NOMO-1 treated with dmso at 0.1 percent for 144 hours (cell line): ENCODE measurements at regions not wholly inside any gene's neighbourhood (a gene's known extent, or its start where the extent isn't known, plus 50 kb on each side); places are given as distances from the start of the nearest gene placed in this dataset.

ENCODE experiments used
- DNase-seq: peaks from one replicate; lab custom pipeline; 2025; ENCODE audit not compliant: unreplicated experiment; lab: John Stamatoyannopoulos, UW

DNA sequence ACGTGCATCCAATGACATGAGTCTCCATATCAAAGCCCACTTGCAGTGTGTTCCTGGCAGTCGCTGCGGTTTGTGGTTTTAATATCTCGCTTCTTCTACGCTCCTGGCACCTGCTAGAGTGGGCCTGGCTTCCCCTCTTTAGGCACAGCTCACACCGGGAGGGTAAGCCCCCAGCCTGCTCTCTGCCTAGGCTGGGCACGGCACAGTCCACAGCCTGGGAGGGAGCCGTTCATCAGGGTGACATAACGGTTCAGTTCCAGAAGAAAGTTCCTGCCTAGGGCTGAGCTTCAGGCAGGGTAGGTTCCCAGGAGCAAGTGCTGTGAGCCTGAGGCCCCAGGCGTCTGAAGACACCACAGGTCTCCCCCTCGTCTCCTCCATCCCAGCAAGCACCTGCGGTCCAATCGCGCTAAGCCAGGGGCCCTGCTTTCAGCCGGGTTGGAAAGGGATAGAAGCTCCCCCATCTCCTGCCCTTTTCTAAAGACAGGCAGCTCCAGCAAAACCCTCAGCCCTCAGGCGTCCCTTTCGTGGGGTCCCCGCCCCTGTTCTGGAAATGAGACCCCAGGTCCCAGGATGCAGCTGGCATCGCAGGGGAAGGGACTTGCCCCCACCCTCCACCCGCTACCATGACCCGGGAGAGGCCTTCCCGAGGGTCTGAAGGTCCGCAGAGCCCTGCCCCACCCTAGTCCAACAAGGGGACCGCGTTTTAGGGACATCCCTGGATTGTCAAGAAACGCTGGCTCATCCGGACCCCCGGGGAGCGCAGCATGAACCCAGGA lies 121.6 kb upstream of the ZNF507 start:
- no peak for DNase-seq

DNA sequence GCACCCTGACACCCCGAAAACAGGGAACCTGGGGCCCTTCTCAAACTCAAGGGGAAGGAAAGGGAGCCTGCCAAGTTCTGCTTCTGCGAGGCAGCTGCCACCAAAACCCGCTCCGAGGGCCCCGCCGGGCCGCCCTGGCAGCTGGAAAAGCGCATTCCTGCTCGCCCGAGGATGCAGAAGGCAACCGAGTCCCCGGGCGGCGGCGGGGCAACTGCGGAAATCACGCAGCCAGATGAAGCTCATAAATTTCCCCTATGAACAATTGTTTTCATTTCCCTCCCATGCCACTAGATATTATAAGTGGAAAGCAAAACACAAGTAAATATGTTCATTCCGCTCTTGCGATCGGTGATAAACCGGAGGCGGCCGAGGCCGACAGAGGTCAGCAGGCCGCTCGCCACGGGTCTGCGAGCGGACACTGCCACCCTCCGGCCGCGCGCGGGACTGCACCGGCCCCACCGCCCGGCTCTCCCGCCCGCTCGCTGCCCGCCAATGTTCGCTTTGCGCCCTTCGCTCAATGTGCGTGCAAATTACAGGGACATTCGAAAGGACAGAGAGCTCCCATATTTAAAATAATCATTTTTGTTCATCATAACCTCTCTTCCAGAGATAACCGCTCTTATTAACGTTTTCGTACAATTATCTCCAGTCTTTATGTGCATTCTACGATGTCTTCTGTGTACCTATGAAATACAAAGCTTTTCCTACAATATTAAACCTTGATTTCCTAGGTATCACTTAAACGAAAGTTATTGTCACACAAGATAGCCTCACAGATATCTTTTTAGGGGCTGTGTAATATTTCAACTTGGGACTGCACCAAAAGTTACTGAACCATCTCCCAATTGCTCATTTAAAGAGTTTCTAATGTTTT lies 120.8 kb upstream of the ZNF507 start:
- DNase-seq, result peak; percentile 8

GRCh38 chr19:32227561-32228165 lies 117.7 kb upstream of the ZNF507 start:
- no peak for DNase-seq

DNA sequence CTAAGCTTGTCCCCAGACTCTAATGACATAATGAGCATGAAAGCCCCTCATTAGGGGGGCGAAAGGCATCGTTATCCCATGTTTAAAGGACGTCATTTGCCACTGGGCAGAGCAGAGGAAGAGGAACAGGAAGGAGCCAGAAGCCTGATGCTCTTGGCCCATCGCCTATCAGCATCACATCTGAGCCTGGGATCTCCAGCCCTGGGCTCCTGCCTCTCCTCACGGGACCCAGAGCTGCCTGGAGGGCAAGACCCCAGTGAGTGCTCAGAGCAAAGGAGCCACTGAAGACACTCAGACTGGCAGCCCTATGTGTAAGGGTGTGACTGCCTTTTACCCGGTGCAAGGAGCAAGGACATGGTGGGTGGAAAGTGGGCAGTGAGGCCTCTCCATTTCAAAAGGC lies 115.0 kb upstream of the ZNF507 start:
- DNase-seq, result no peak

GRCh38 chr19:32231020-32231419 lies 114.4 kb upstream of the ZNF507 start:
- DNase-seq, result no peak

DNA sequence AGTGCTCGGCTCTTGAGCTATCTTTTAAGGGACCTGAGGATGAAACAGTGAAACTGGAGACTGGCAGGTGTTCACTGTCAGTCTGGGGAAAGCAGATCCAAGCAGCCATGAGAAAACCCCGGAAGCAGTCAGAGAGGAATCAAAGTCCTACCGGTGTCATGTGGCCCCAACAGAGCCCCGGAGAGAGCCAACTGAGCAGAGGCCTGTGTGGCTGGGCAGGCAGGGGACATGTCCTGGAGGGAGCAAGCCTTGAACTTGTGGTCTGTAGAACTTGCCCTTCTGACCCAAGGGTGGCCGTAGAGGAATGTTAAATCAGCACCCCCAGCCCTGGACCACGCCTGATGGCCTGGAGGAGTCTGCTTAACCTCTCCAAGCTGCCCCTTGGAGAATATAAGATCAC lies 113.7 kb upstream of the ZNF507 start:
- no peak for DNase-seq

GRCh38 chr19:32232449-32232848 lies 113.0 kb upstream of the ZNF507 start:
- no peak for DNase-seq

GRCh38 chr19:32233091-32233490 lies 112.3 kb upstream of the ZNF507 start:
- DNase-seq, result no peak

DNA sequence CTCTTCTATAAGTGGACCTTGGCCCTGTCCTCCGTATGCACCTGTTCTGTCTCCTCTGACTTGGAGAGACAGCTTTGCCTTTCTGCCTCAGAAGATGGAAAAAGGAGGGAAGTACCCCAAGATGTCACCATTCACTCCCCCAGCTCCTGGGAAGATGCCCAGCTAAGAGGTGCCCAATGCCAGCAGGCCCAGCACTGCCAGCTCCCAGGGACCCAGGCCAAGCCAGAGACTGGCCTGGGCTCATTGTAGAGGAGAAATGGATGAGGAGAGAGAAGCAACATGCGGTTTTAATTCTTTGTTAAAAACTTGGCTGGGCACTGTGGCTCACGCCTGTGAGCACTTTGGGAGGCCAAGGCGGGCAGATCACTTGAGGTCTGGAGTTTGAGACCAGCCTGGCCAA lies 111.5 kb upstream of the ZNF507 start:
- no peak for DNase-seq

DNA sequence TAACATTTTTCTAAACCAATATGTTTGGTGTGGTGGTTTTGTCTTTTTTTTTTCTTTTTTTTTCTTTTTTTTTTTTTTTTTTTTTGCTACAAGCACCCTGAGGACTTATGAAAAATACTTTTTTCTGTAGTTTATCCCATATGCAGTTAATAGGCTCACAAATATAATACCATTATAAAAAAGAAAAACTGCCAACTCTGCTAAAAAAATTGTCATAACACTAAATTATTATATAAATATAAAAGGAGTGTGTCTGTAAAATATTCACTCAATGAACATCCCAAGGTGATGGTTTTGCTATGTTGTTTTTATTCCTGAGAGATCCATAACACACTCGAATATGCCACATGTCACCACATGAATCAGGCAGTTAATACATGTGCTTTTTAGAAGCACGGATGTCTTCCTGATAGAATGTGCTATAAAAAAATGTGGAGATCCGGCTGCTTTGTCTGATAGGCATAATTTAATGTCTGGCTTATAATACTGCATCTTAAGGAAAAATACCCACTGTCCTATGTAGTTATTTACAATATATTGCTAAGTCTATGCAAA lies 110.7 kb upstream of the ZNF507 start:
- DNase-seq, result no peak

DNA sequence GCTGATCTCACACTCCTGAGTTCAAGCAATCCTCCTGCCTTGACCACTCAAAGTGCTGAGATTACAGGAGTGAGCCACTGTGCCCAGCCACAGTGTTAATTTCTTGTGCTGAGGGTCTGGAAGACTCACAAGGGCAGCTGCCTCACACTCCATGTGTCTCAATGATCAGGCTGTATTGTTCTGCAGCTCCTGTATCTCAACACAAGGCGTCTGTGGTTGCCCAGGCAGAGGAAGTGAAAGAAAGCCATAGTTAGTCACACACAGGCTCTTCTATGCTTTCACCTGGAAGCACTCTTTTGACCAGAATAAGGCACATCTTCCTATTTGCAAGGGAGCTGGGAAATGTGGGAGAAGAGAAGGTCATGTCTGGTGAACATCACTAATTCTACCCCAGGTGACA lies 107.3 kb upstream of the ZNF507 start:
- DNase-seq, result no peak

GRCh38 chr19:32240316-32240715 lies 105.1 kb upstream of the ZNF507 start:
- no peak for DNase-seq

GRCh38 chr19:32241306-32241705 lies 104.1 kb upstream of the ZNF507 start:
- DNase-seq, result no peak

DNA sequence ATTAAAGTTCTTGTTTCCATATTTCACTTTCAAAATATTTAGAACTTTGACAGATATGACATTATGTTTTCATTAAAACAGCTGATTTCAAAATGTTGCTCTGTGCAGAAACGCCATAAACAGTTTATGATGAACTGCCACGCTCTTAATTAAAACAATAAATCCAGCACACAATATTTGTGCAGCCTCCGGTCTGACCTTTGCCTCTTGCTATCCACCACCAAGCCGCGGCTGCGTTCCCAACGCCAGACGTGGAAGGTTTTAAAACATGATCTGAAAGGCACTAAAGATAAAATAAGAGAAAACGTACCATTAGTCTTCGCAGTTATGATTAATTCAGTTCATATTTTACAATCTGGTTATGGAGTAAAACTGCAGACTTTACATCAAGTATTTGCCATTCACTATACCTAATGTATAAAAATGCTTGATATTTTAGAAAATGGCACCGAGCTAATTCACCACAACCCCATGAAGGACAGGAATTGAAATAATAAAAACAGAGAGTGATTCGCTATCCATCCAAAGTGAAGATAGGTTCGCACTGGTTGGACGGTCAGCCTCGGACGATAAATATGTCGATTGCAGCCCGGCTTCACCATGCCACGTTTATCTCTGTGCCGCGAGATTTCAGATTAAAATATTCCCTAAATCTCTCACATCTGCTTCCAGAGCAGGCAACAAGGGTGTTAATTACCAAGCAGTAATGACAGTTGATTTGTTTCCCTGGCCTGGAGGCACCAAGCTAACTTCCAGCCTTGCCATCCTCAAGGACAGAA lies 103.3 kb upstream of the ZNF507 start:
- no peak for DNase-seq

GRCh38 chr19:32246006-32246405 lies 99.4 kb upstream of the ZNF507 start:
- no peak for DNase-seq

DNA sequence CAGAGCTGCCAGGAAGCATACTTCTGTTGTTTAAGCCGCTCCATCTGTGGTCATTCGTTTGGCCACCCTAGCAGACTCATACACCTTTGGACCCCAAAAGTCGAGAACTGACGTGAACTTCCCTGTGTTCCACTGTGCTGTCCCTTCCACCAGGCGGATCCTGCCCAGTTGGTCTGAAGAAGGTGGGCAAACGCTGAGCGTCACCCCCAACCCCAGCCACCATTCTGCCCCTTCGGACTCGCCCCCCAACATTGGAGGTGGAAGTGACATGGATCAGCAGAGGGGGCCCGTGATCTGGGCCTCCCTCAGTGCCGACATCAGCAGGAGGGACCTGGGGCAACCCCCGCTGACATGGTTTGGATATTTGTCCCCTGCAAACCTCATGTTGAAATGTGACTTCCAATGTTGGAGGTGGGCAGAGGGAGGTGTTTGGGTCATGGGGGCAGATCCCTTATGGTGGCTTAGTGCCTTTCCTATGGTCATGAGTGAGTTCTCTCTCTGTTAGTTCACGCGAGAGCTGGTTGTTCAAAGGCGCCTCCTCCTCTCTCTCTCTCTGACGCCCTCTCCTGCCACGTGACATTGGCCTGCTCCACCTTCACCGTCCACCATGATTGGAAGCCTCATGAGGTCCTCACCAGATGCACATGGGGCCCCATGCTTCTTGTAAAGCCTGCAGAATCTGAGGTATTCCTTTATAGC lies 93.6 kb upstream of the ZNF507 start:
- DNase-seq, result no peak

DNA sequence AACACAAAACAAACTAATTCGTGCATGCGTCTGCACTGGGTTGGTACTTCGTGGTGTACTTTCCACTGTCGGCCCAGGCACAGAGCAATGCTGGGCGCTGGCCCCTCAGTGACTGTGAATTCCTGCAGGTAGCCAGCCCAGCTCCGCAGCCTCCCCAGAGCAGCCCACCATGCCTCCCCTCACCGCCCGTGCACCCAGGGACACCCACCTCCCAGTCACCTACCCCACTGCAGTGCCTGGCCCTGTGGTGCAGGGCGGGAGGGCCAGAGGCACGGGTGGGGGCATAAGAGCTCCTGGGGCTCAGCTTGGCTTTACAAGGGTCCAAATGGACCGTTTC lies 93.1 kb upstream of the ZNF507 start:
- DNase-seq, result no peak

GRCh38 chr19:32253683-32254508 lies 91.5 kb upstream of the ZNF507 start:
- DNase-seq, result no peak

GRCh38 chr19:32254509-32254890 lies 90.9 kb upstream of the ZNF507 start:
- no peak for DNase-seq
